Suprapubic skin (tissue), 4 donors: ENCODE measurements at regions not wholly inside any gene's neighbourhood (a gene's known extent, or its start where the extent isn't known, plus 50 kb on each side); places are given as distances from the start of the nearest gene placed in this dataset.

Experiments
- DNase-seq, 2 donors: peaks; one replicate each; pipeline ENCODE4 v3.0.0-alpha.2; 2019; ENCODE audit warnings: low spot score in 2 of 2
- H3K27ac ChIP-seq: fragments of 200-600 bp; sonication (generic); one replicate; pipeline ENCODE4 v1.5.1; 2019
- H3K27me3 ChIP-seq: fragments of 200-600 bp; sonication (generic); one replicate; pipeline ENCODE4 v1.5.1; 2019
- H3K36me3 ChIP-seq: fragments of 200-600 bp; sonication (generic); one replicate; pipeline ENCODE4 v1.5.1; 2019
- H3K4me1 ChIP-seq: fragments of 200-600 bp; sonication (generic); one replicate; pipeline ENCODE4 v1.5.1; 2019
- H3K4me3 ChIP-seq: fragments of 200-600 bp; sonication (generic); one replicate; pipeline ENCODE4 v1.5.1; 2019; ENCODE audit warnings: mild to moderate bottlenecking
- H3K9me3 ChIP-seq: fragments of 200-600 bp; sonication (generic); one replicate; pipeline ENCODE4 v1.5.1; 2019
- EP300 ChIP-seq: sonication (generic); formaldehyde crosslinking; IDR thresholded peaks from one replicate; pipeline ENCODE4 v1.6.1; 2017; ENCODE audit warnings: antibody characterized with exemption
- POLR2A ChIP-seq, 2 donors: fragments of 450-650 bp; IDR thresholded peaks; one replicate each; pipeline ENCODE4 v1.6.1; 2017; ENCODE audit warnings: antibody characterized with exemption in 2 of 2, mild to moderate bottlenecking in 2 of 2, moderate library complexity in 2 of 2
- POLR2AphosphoS5 ChIP-seq, 3 donors: sonication (generic); formaldehyde crosslinking; IDR thresholded peaks; one replicate each; pipeline ENCODE4 v1.6.1; 2017; ENCODE audit warnings: antibody characterized with exemption in 3 of 3
- WGBS: methylation state at CpG from one replicate; pipeline ENCODE4 v1.1.5; 2018; 5-methylcytosine and 5-hydroxymethylcytosine counted together
- TF ChIP-seq, protein P1 (sequence below), 2 donors: fragments of 200-600 bp in 1 of 2; fragments of 450-650 bp in 1 of 2; sonication (generic) in 1 of 2; IDR thresholded peaks; one replicate each; pipeline ENCODE4 v1.5.1; 2016 to 2019; ENCODE audit warnings: antibody characterized with exemption in 2 of 2, mild to moderate bottlenecking in 1 of 2, moderate library complexity in 1 of 2

DNA sequence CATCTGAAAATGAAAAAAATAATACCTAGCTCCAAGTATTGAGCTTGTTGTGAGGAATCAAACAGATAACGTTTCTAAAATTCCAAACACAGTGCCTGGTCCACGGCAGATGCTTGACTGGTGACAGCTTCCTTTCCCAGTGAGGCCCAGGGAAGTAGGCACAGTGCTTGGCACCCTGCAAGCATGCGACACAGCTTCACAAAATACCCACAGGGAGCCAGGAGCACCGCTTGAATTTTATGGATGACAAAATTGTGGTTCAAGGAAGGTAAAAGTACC is 205.1 kb upstream of the TNP1 start:
- H3K36me3 ChIP-seq, result no peaks in the 10 kb centered on the region
- TF ChIP-seq POLR2A (IDR thresholded peaks at IDR 0.05) (no peak), POLR2AphosphoS5 (IDR thresholded peaks at IDR 0.05) (no peak), EP300 (no peak)
- TF ChIP-seq, protein P1, sequence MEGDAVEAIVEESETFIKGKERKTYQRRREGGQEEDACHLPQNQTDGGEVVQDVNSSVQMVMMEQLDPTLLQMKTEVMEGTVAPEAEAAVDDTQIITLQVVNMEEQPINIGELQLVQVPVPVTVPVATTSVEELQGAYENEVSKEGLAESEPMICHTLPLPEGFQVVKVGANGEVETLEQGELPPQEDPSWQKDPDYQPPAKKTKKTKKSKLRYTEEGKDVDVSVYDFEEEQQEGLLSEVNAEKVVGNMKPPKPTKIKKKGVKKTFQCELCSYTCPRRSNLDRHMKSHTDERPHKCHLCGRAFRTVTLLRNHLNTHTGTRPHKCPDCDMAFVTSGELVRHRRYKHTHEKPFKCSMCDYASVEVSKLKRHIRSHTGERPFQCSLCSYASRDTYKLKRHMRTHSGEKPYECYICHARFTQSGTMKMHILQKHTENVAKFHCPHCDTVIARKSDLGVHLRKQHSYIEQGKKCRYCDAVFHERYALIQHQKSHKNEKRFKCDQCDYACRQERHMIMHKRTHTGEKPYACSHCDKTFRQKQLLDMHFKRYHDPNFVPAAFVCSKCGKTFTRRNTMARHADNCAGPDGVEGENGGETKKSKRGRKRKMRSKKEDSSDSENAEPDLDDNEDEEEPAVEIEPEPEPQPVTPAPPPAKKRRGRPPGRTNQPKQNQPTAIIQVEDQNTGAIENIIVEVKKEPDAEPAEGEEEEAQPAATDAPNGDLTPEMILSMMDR (IDR thresholded peaks at IDR 0.05), result no peak
- H3K27me3 ChIP-seq, result no peaks in the 10 kb centered on the region
- peak overlapping the region; percentile 12 for H3K4me3 ChIP-seq
- no peak overlapping the region for H3K27ac ChIP-seq
- H3K9me3 ChIP-seq, result no peaks in the 10 kb centered on the region
- WGBS, result 68% methylated on average over 4 of the region's 4 CpGs
- H3K4me1 ChIP-seq, result peaks cover 7% of the 10 kb centered on the region
- no peak for DNase-seq

DNA sequence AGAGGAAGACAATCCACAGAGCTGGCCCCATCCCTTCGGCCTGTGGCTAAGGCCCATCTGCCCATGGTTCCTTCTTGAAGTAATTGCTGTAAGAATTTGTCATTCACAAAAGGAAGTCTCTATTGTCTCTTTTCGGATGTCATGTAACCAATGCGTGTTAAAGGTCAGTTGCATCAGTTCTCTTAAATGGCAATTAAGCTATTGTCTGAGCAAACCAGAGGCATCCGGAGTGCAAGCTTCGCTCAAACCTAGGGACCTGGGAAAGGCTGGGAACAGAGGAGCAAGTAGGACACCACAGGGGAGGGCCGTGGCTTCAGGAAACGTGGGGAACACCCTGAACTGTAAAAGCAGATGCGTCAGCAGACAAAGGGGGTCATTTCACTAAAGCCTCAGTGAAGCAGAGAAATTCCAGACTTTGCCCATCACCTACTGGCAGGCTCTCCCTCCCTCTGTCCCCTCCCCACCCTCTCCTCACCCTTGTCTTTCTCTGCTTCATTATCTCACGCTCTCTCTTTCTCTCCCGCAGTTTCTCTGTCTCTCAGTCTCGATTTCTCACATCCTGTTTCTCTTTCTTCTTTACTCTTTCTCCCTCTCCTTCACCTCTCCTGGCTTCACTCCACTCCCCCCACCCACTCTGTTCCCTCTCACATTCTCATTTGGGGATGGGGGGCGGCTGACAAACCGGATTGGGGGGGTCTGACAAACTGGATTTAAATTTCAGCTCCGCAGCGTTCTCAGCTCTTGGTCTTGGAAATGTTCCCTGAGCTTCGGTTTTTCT is 204.6 kb upstream of the TNP1 start:
- no peaks in the 10 kb centered on the region for H3K36me3 ChIP-seq
- peak overlapping the region; percentile 12 for H3K4me3 ChIP-seq
- no peak overlapping the region for H3K27ac ChIP-seq
- no peaks in the 10 kb centered on the region for H3K9me3 ChIP-seq
- 64% methylated on average over 16 of the region's 16 CpGs for WGBS
- H3K27me3 ChIP-seq, result no peaks in the 10 kb centered on the region
- DNase-seq, result no peak
- TF ChIP-seq POLR2AphosphoS5 (IDR thresholded peaks at IDR 0.05) (no peak), POLR2A (IDR thresholded peaks at IDR 0.05) (no peak), EP300 (no peak)
- TF ChIP-seq, protein P1 (IDR thresholded peaks at IDR 0.05), result no peak
- H3K4me1 ChIP-seq, result peaks cover 7% of the 10 kb centered on the region

DNA sequence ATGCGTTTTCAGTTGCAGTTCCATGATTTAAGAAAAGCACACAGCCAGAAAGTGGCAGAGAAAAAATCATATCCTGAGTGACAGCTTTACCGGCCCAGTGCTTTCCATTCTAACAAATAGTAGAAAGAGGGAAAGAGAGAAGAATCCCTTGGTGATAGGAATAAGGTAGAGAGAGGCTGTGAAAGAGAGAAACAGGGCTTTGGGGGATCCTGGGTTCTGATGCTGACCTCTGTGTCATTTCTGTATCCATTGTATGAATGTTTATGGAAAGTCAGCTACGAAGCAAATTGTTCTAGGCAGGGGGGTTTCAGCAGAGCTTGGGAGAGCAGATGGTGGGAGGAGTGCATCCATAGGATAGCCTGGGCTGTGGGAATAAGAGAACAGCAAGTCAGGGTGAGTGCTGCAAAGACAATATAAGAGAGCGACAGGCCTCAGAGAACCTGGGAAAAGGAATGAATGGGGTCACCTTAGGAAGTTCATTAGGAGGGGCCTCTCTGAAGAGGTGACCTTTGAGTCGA is 203.4 kb upstream of the TNP1 start:
- H3K27ac ChIP-seq, result no peak overlapping the region

DNA sequence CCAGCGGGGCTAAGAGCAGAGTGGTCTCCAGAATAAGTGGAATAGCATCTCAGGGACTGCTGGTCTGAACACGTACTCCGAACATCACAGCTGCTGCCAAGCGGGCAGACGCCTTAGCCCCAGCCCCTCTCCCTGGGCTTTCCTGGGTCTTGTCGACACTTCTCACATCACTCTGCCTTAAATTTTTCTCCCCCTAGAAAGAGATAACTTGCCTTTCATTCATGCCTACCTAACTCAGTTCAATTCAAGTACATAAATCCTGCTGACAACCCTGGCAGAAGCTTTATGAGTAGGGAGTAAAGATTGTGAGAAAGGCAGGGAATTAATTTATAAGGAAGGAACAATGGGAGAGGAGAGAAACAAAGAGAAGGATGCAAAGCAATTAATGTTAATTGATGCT is 202.9 kb upstream of the TNP1 start:
- no peaks in the 10 kb centered on the region for H3K36me3 ChIP-seq
- WGBS, result 86% methylated on average over 6 of the region's 6 CpGs
- no peaks in the 10 kb centered on the region for H3K9me3 ChIP-seq
- TF ChIP-seq, protein P1 (IDR thresholded peaks at IDR 0.05), result no peak
- TF ChIP-seq EP300 (no peak), POLR2AphosphoS5 (IDR thresholded peaks at IDR 0.05) (no peak), POLR2A (IDR thresholded peaks at IDR 0.05) (no peak)
- no peak overlapping the region for H3K4me3 ChIP-seq
- H3K27me3 ChIP-seq, result no peaks in the 10 kb centered on the region
- no peak for DNase-seq
- peaks cover 7% of the 10 kb centered on the region for H3K4me1 ChIP-seq
- no peak overlapping the region for H3K27ac ChIP-seq

More for the DNA sequence above, 203.4 kb upstream of the TNP1 start:
- no peaks in the 10 kb centered on the region for H3K9me3 ChIP-seq
- no peak for DNase-seq
- no peaks in the 10 kb centered on the region for H3K27me3 ChIP-seq
- no peaks in the 10 kb centered on the region for H3K36me3 ChIP-seq
- 88% methylated on average over 5 of the region's 5 CpGs for WGBS
- H3K4me1 ChIP-seq, result peaks cover 7% of the 10 kb centered on the region
- TF ChIP-seq, protein P1 (IDR thresholded peaks at IDR 0.05), result no peak
- TF ChIP-seq POLR2A (IDR thresholded peaks at IDR 0.05) (no peak), POLR2AphosphoS5 (IDR thresholded peaks at IDR 0.05) (no peak), EP300 (no peak)
- H3K4me3 ChIP-seq, result no peak overlapping the region

DNA sequence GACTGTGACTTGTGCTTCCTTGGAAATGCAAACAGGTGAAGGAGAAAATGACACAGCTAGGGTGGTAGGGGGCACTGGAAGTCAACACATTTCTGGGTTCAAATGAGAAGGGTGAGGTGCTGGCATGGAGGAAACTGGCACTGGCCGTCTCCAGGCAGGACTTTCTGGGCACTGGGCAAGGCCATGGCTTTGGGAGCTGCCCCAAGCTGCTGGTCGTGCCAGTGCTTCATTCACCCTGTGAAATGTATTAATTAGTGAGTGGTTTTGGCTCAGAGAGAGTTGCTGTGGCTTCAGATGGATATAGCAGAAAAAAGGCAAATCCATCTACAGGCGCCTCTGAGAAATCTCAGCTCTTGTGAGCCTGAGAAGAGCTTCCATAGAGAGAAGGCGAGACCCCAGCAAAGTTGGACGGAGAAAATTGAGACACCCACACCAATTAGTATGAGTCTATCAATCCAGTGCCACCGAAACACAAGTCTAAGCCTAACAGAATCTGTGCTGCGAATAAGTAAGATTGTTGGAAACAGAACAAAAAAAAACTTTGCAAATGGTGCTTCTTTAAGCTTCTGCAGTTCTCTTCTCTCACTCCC is 202.1 kb upstream of the TNP1 start:
- Histone ChIP-seq H3K4me1 (peaks cover 7% of the 10 kb centered on the region), H3K36me3 (no peaks in the 10 kb centered on the region), H3K9me3 (no peaks in the 10 kb centered on the region), H3K27ac (no peak overlapping the region), H3K27me3 (no peaks in the 10 kb centered on the region), H3K4me3 (no peak overlapping the region)
- DNase-seq, result no peak
- TF ChIP-seq POLR2AphosphoS5 (IDR thresholded peaks at IDR 0.05) (no peak), EP300 (no peak), POLR2A (IDR thresholded peaks at IDR 0.05) (no peak)
- TF ChIP-seq, protein P1 (IDR thresholded peaks at IDR 0.05), result no peak
- WGBS, result 92% methylated on average over 7 of the region's 7 CpGs
